K562 (cell line): ENCODE measurements at regions not wholly inside any gene's neighbourhood (a gene's known extent, or its start where the extent isn't known, plus 50 kb on each side); places are given as distances from the start of the nearest gene placed in this dataset.
A peak's percentile ranks its signal among the peaks of the same experiment; 100 is the strongest.

ENCODE experiments used
- CSDE1 ChIP-seq, 2 experiments: fragments of 450-650 bp; IDR thresholded peaks; 2 replicates each; pipeline ENCODE4 v1.6.1; 2016; ENCODE audit warnings: mild to moderate bottlenecking in 1 of 2
- DACH1 ChIP-seq: fragments of 450-650 bp; IDR thresholded peaks from 2 replicates; pipeline ENCODE4 v1.6.1; 2018; ENCODE audit not compliant: partially characterized antibody
- GTF2B ChIP-seq: IDR thresholded peaks from 2 replicates; pipeline ENCODE4 v1.6.1; 2011; ENCODE audit not compliant: insufficient read length; ENCODE audit errors: extremely low read depth
- HIVEP1 ChIP-seq: fragments of 250-450 bp; sonication (Bioruptor Pico); IDR thresholded peaks from 2 replicates; pipeline ENCODE4 v1.4.0; 2020; ENCODE audit warnings: mild to moderate bottlenecking
- HLTF ChIP-seq: fragments of 450-650 bp; IDR thresholded peaks from 2 replicates; pipeline ENCODE4 v1.6.1; 2016
- HMBOX1 ChIP-seq: sonication (generic); IDR thresholded peaks from 2 replicates; pipeline ENCODE4 v1.6.1; 2016
- HNRNPK ChIP-seq: fragments of 200-400 bp; formaldehyde crosslinking; IDR thresholded peaks from one replicate; pipeline ENCODE4 v1.6.1; 2018; ENCODE audit warnings: mild to moderate bottlenecking, low read depth, low read length; ENCODE audit not compliant: poor library complexity, severe bottlenecking
- KLF6 ChIP-seq: fragments of 250-450 bp; sonication (Bioruptor Pico); IDR thresholded peaks from 2 replicates; pipeline ENCODE4 v1.4.0; 2020; ENCODE audit warnings: mild to moderate bottlenecking, moderate library complexity, borderline replicate concordance
- NBN ChIP-seq: fragments of 450-650 bp; IDR thresholded peaks from 2 replicates; pipeline ENCODE4 v1.6.1; 2016; ENCODE audit warnings: low read depth, mild to moderate bottlenecking
- PML ChIP-seq: IDR thresholded peaks from 2 replicates; pipeline ENCODE4 v1.6.1; 2012; ENCODE audit warnings: low read length, inconsistent platforms
- RFX1 ChIP-seq: fragments of 450-650 bp; IDR thresholded peaks from 2 replicates; pipeline ENCODE4 v1.6.1; 2016; ENCODE audit warnings: mild to moderate bottlenecking, moderate library complexity
- SAP30 ChIP-seq: fragments of 200-600 bp; sonication (generic); IDR thresholded peaks from 2 replicates; pipeline ENCODE4 v1.6.1; 2012; ENCODE audit warnings: borderline replicate concordance, low read depth, mild to moderate bottlenecking, moderate library complexity, low read length, control low read depth, inconsistent platforms; ENCODE audit not compliant: insufficient read depth, poor library complexity, severe bottlenecking
- SIN3A ChIP-seq, 2 experiments: fragments of 150-350 bp in 1 of 2; IDR thresholded peaks; 2 replicates each; pipeline ENCODE4 v1.6.1; 2011 to 2016; ENCODE audit warnings: borderline replicate concordance in 2 of 2, low read depth in 2 of 2, low read length in 2 of 2, mild to moderate bottlenecking in 2 of 2, moderate library complexity in 2 of 2; ENCODE audit not compliant: control insufficient read depth in 1 of 2
- SMAD2 ChIP-seq: fragments of 150-350 bp; IDR thresholded peaks from 2 replicates; pipeline ENCODE4 v1.6.1; 2014; ENCODE audit warnings: low read depth, mild to moderate bottlenecking, low read length
- TOE1 ChIP-seq, 2 experiments: fragments of 450-650 bp in 1 of 2; sonication (generic) in 1 of 2; formaldehyde crosslinking in 1 of 2; IDR thresholded peaks; 2 replicates each; pipeline versions ENCODE4 v1.7.1 to v1.8.0; 2016 to 2022; ENCODE audit warnings: borderline replicate concordance in 2 of 2, mild to moderate bottlenecking in 2 of 2, antibody characterized with exemption in 1 of 2, inconsistent platforms in 1 of 2, low read depth in 1 of 2, missing genetic modification reagents in 1 of 2, moderate library complexity in 1 of 2
- XRCC3 ChIP-seq: fragments of 450-650 bp; IDR thresholded peaks from 2 replicates; pipeline ENCODE4 v1.6.1; 2017; ENCODE audit warnings: mild to moderate bottlenecking, moderate library complexity
- ZBTB2 ChIP-seq: fragments of 450-650 bp; IDR thresholded peaks from 2 replicates; pipeline ENCODE4 v1.6.1; 2016; ENCODE audit warnings: antibody characterized with exemption
- ZBTB34 ChIP-seq: fragments of 250-450 bp; sonication (Bioruptor Pico); IDR thresholded peaks from 2 replicates; pipeline ENCODE4 v1.8.0; 2021; ENCODE audit warnings: mild to moderate bottlenecking, moderate library complexity
- ZNF174 ChIP-seq: fragments of 250-450 bp; sonication (Bioruptor Pico); IDR thresholded peaks from 2 replicates; pipeline ENCODE4 v1.4.0; 2020; ENCODE audit warnings: mild to moderate bottlenecking
- ZNF184 ChIP-seq: sonication (generic); formaldehyde crosslinking; IDR thresholded peaks from 2 replicates; pipeline ENCODE4 v1.5.0; 2020; ENCODE audit warnings: missing genetic modification reagents
- ZNF512 ChIP-seq: IDR thresholded peaks from 2 replicates; pipeline ENCODE4 v1.6.1; 2016; ENCODE audit warnings: missing genetic modification characterization, missing compliant biosample characterization
- ZNF76 ChIP-seq: fragments of 250-450 bp; sonication (Bioruptor Pico); IDR thresholded peaks from 2 replicates; pipeline ENCODE4 v1.4.0; 2020; ENCODE audit warnings: mild to moderate bottlenecking, moderate library complexity, borderline replicate concordance

- TF ChIP-seq NBN = no peak
- no peak for TF ChIP-seq DACH1
- TF ChIP-seq ZNF184 (CRISPR knock-in tag) = no peak
- TF ChIP-seq SMAD2 = no peak
- no peak for TF ChIP-seq ZNF76 (CRISPR knock-in tag)
- no peak for TF ChIP-seq HMBOX1
- no peak for TF ChIP-seq ZNF174 (CRISPR knock-in tag)
- peak; percentile 97 for TF ChIP-seq TOE1 (IDR thresholded peaks at IDR 0.05; ENCODE audit: borderline replicate concordance)
- no peak for TF ChIP-seq TOE1 (CRISPR knock-in tag; IDR thresholded peaks at IDR 0.05; ENCODE audit: borderline replicate concordance, low read depth)
- TF ChIP-seq HIVEP1 (CRISPR knock-in tag) = no peak
- TF ChIP-seq ZBTB2 = no peak
- TF ChIP-seq HNRNPK = no peak
- TF ChIP-seq SIN3A (IDR thresholded peaks at IDR 0.05; ENCODE audit: borderline replicate concordance in 2 of 2, control insufficient read depth in 1 of 2, low read depth in 2 of 2, low read length in 2 of 2) = peak in 1 of 2 experiments; percentile 8; a peak in 1 of 4 replicates
- no peak for TF ChIP-seq GTF2B
- no peak for TF ChIP-seq SAP30
- no peak for TF ChIP-seq KLF6 (CRISPR knock-in tag)
- no peak for TF ChIP-seq CSDE1 (IDR thresholded peaks at IDR 0.05)
- TF ChIP-seq RFX1 = no peak
- TF ChIP-seq ZNF512 (tag) = no peak
- TF ChIP-seq PML = no peak
- TF ChIP-seq HLTF = no peak
- TF ChIP-seq XRCC3 = no peak
- TF ChIP-seq ZBTB34 = no peak
Measured at GRCh38 chr16:85541980-85542900, 70.9 kb upstream of the GSE1 start (continued).
